Inferior parietal cortex (tissue), 1 donor: ENCODE measurements at regions not wholly inside any gene's neighbourhood (a gene's known extent, or its start where the extent isn't known, plus 50 kb on each side); places are given as distances from the start of the nearest gene placed in this dataset.
"Not testable (repeated sequence)": the region's sequence is repeated elsewhere in the genome, so short reads cannot be mapped to it uniquely, and the experiment has no call there.

Experiments
- DNase-seq: peaks from one replicate; pipeline ENCODE4 v3.0.0-alpha.2; 2016; ENCODE audit errors: extremely low spot score

DNA sequence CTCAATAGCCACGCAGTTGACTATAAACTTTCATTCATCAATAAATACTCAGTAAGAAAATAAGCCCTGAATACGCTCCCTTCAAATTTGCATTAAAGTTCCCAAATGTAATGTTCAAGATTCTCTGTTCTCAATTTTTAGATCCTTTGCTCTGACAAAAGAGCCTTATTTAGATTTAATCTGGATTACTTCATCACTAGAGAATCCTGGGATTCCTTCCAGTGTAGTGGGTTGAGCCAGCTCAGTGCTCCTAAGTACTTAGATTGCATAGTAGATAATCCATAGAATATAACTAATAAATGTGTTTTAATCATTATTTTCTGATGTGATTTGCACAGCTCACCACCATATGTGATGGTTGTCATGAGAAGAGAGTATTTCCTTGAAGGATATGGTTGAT is 1286.2 kb downstream of the SUCLG1 start:
- no peak for DNase-seq

DNA sequence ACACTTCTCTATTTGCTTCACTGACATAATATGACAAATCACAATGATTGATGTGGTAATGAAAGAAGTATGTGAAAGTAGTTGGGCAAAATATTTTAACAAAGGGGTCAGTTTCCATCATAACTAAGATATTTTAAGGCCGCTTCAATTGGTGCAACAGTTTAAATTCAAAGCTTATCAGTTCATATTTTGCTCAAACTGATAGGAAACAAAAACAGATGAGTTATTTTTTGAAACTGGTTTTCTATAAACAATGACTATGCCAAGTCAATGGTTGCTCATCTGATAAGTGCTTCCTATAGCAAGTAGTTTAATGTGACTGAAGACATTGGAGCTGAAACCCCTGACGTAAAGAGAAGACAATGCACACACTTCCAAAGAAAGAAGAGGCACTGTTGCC is 1290.7 kb downstream of the SUCLG1 start:
- DNase-seq = no peak

- DNase-seq = no peak
These were observed 1296.7 kb downstream of the SUCLG1 start for GRCh38 chr2:83162421-83162820.

DNA sequence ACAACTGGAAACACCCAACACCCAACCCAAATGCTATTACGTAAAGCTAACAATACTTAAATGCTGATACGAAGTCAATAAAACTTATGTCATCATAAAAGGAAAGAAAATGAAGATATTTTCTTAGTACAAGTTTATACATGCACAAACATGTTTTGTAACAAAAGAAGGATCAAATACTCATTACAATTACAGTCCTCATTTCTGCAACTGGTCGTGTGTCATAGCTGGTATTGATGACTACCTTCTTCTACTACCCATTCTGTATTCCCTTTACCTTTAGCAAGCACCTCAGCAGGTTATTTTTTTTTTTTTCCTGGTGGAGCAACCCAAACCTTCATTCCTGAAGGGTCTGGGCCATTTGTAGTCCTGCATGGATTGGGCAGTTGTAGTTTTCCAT is 1298.5 kb downstream of the SUCLG1 start:
- no peak for DNase-seq

DNA sequence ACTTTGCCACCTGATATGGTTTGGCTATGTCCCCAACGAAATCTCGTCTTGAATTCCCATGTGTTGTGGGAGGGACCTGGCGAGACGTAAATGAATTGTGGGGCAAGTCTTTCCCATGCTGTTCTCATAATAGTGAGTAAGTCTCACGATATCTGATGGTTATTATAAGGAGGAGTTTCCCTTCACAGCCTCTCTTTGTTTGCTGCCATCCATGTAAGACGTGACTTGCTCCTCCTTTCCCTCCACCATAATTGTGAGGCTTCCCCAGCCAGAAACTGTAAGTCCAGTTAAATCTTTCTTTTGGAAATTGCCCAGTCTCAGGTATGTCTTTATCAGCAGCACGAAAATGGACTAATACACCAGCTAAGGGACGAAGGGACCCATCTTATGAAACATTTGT is 1303.3 kb downstream of the SUCLG1 start:
- DNase-seq = no peak

GRCh38 chr2:83143946-83144345 is 1315.1 kb downstream of the SUCLG1 start:
- DNase-seq = no peak

DNA sequence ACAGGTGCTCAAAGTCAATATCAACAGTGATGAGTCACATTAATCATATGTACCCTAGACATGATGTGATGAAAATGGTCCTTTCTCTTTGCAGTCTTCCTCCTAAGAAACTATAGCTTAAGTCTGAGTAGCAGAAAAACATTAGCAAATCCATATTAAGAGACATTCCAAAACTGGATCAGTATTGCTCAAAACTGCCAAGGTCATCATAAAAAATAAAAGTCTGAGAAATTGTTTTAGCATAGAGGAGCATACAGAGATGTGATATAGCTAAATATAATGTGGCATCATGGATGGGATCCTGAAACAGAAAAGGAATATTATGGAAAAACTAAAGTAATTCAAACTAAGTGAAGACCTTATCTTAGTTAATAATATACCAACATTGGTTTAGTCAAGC is 1316.1 kb downstream of the SUCLG1 start:
- no peak for DNase-seq

DNA sequence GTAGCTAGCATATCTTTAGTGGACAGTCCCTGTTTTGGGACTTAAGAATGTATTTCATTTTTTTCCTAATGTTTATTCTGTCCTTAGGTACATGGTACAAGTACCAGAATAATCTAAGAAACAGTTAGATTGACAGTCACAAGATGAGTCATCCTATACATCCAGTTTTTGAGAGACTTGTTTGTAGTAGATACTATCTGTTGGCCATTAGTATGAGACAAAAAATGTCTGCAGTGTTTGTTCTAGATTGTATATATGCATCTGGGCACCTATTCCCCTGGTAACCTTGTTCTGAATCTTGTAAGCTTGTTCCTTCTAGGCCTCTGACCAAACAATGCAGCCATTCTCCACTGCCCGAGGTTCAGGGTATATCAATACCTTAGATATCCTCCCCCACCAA is 1343.5 kb downstream of the SUCLG1 start:
- DNase-seq = no peak

DNA sequence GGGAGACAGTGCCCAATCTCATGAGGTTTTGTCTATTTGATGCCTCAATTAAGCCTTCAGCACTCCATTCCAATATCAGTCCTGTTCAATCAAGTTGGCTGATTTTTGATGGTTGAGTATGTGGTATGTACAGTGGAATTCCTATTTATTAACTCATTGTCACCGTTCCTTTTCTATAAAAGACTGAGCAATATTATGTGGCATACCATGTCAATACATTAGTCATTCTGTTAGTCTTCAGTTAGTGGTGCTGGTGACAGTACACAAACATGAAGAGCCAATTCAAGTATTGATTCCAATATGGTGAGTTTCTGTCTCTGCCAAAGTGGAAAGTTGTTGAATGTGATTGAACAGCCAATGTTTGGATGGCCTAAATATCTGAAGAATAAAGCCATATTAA is 1343.9 kb downstream of the SUCLG1 start:
- no peak for DNase-seq

- no peak for DNase-seq
These were observed 1345.1 kb downstream of the SUCLG1 start for GRCh38 chr2:83113953-83114352.

GRCh38 chr2:83112858-83113257 is 1346.2 kb downstream of the SUCLG1 start:
- no peak for DNase-seq

DNA sequence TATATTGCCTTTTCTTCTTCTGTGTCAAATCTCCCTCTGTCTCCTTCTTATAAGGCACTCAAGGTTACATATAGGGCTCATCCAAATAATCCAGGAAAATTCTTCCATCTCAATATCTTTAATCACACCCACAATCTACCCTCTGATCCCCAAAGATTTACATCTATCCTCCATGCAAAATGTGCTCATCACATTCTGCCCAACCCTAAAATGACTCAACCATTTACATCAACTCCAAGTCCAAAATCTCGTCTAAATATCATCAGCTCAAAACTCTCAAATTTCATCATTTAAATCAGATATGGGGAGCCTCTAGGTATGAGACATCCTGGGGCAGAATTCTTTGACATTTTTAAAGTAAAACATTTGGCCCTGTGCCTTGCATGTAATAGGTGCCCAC is 1349.8 kb downstream of the SUCLG1 start:
- no peak for DNase-seq

DNA sequence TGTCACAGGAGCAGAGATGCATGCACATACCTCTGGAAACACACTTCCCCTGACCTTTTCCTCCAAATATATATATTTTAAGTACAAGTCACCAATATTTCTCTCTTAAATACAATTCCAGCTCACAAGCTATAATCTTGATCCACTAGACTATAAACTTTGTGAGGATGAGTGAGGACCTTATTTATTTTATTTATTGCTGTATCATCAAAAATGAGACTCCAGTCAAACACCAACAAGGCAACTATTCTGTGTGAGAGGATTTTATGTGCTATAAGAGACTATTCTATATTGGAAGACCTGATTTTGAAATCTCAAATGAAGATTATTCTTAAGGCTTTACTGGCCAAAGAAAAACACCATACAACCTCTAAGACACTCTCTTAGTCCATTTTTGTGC is 1352.2 kb downstream of the SUCLG1 start:
- DNase-seq = no peak

GRCh38 chr2:83104202-83104601 is 1354.9 kb downstream of the SUCLG1 start:
- no peak for DNase-seq

DNA sequence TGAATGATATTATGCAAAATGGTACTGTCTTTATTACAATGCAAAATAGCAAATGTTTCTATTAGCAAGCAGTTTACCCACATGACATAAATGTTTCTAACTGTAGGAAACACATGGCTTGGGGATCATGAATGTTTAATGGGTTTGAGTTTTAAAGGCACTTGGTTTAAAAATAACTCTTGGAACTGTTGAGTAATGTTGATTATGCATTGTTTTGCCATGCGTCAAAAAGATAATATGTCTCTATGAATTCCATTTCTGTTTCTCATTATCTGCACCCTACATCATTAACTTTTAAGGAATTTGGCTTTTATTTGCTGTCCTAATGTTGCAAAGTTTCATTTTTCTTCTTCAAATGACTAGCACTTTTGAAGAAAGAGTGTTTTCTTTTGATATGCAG is 1355.5 kb downstream of the SUCLG1 start:
- DNase-seq = no peak

DNA sequence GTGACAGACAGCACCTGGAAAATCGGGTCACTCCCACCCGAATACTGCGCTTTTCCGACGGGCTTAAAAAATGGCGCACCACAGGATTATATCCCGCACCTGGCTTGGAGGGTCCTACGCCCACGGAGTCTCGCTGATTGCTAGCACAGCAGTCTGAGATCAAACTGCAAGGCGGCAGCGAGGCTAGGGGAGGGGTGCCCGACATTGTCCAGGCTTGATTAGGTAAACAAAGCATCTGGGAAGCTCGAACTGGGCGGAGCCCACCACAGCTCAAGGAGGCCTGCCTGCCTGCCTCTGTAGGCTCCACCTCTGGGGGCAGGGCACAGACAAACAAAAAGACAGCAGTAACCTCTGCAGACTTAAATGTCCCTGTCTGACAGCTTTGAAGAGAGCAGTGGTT is 1370.0 kb downstream of the SUCLG1 start:
- DNase-seq = not testable (repeated sequence)

- no peak for DNase-seq
These were observed 1373.2 kb downstream of the SUCLG1 start for GRCh38 chr2:83085869-83086268.

DNA sequence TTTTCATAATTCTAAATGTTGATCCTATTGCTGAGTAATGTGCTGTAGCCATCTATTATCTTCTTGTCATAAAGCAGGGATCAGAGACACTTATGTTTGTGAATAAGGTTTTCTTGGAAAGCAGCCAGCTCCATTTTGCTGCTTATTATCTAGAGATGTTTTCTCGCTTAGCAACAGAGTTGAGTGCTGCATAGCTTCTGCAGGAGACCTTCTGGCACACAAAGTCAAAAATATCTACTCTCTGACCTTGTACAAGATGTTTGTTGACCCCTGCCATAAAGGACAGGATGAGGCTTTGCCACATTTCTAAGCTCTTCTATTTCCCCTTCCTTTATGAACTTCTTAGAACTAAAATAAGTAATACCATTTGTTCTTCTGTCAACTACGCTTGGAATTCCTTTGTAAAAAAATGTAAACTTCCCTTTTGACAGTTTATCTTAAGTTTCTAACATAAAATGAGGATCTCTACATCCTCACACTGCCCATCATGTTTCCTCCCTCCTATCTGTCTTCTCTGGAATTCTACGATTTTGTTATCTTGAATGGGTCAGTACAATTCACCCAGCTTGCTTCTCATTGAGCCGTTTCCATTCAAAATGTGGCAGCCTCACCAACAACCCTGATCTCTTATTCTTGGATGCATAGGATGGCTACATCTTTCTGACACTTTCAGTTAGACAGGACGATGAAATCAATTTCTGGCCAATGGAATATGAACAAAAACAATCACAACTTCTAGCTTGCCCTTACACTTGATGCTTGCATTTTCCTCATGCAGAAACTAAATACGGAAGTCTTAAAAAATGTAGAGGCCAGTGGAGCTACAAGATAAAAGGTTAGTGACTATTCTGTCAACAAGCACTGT is 1377.0 kb downstream of the SUCLG1 start:
- no peak for DNase-seq

GRCh38 chr2:83079007-83079406 is 1380.1 kb downstream of the SUCLG1 start:
- no peak for DNase-seq

- DNase-seq = no peak
These were observed 1386.3 kb downstream of the SUCLG1 start for GRCh38 chr2:83072767-83073166.

- DNase-seq = no peak
These were observed 1387.2 kb downstream of the SUCLG1 start for GRCh38 chr2:83071914-83072313.

DNA sequence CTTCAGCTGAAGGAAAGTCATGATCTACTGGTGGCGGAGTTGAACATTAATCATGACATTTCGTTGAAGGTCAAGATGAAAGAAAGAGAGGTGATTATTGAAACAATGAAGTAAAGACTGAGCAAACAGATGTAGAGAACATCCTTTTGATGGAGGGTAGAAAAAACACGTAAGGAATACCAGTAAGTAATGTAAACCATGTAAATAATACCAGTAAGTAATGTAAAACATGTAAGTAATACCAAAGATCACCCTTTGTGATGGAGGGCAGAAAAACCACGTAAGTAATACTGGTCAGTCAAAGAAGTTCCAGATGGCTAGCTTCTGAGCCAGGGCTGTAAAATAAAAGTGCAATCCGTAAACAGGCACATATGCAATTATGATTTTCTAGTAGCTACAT is 1387.7 kb downstream of the SUCLG1 start:
- no peak for DNase-seq

DNA sequence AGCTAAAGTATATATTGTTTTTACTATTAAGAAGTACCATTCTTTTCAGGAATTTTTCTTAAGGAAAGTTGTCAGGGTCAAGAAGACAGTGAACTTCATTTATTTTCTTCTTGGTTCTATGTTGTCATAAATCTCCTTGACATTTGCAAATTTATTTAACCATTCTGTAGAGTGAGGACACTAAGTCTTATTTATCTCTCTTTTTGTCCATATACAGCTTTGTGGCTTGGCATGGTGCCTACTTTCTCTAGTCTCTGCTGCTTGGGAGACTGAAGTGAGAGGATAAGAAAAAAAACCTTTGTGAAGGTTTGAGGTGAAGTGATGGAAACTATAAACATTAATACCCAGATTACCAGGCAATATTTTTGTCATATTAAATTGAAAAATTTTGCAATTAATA is 1389.4 kb downstream of the SUCLG1 start:
- DNase-seq = no peak

GRCh38 chr2:83068714-83069113 is 1390.4 kb downstream of the SUCLG1 start:
- DNase-seq = no peak
